Heart left ventricle (tissue), 16 donors: ENCODE measurements at regions not wholly inside any gene's neighbourhood (a gene's known extent, or its start where the extent isn't known, plus 50 kb on each side); places are given as distances from the start of the nearest gene placed in this dataset.

ENCODE experiments used
- ATAC-seq, 4 donors: fragments of 200-7000 bp; cut with Tn5 transposase; one replicate each; pipeline ENCODE4 v1.9.1; 2020 to 2022; ENCODE audit warnings: moderate library complexity in 4 of 4, mild to moderate bottlenecking in 3 of 4, moderate number of reproducible peaks in 1 of 4
- DNase-seq, 5 donors: peaks; one replicate each; pipeline ENCODE4 v3.0.0-alpha.2; 2020
- H3K27ac ChIP-seq, 12 donors: fragments of 200-600 bp; sonication (generic) in 4 of 12; one replicate each; pipeline versions ENCODE4 v1.5.0 to v1.8.0; 2016 to 2022; ENCODE audit warnings: mild to moderate bottlenecking in 2 of 12
- H3K27me3 ChIP-seq, 9 donors: fragments of 200-600 bp; sonication (generic) in 2 of 9; one replicate each; pipeline versions ENCODE4 v1.5.1 to v1.8.0; 2016 to 2022; ENCODE audit warnings: mild to moderate bottlenecking in 3 of 9
- H3K36me3 ChIP-seq, 9 donors: fragments of 200-600 bp; sonication (generic) in 2 of 9; one replicate each; pipeline versions ENCODE4 v1.5.0 to v1.8.0; 2018 to 2022; ENCODE audit warnings: mild to moderate bottlenecking in 2 of 9
- H3K4me1 ChIP-seq, 12 donors: fragments of 200-600 bp; sonication (generic) in 4 of 12; one replicate each; pipeline versions ENCODE4 v1.5.0 to v1.8.0; 2016 to 2022; ENCODE audit warnings: mild to moderate bottlenecking in 3 of 12
- H3K4me3 ChIP-seq, 12 donors: fragments of 200-600 bp; sonication (generic) in 4 of 12; one replicate each; pipeline versions ENCODE4 v1.5.0 to v1.8.0; 2017 to 2022; ENCODE audit warnings: mild to moderate bottlenecking in 9 of 12, moderate library complexity in 4 of 12
- H3K9me3 ChIP-seq, 12 donors: fragments of 200-600 bp; sonication (generic) in 4 of 12; one replicate each; pipeline versions ENCODE4 v1.5.0 to v1.8.0; 2016 to 2022; ENCODE audit warnings: mild to moderate bottlenecking in 1 of 12
- CTCF ChIP-seq, 12 donors: fragments of 200-600 bp; sonication (generic) in 4 of 12; IDR thresholded peaks; one replicate each; pipeline versions ENCODE4 v1.5.0 to v1.8.0; 2018 to 2022; ENCODE audit warnings: antibody characterized with exemption in 12 of 12, mild to moderate bottlenecking in 5 of 12
- POLR2A ChIP-seq, 2 donors: fragments of 450-650 bp; IDR thresholded peaks; one replicate each; pipeline ENCODE4 v1.6.1; 2017; ENCODE audit warnings: antibody characterized with exemption in 2 of 2, mild to moderate bottlenecking in 2 of 2, moderate library complexity in 2 of 2
- WGBS, 4 donors: extraction: QIAGEN DNeasy Blood & Tissue Kit in 2 of 4; methylation state at CpG; one replicate each; pipeline versions ENCODE4 v1.1.5 to v1.1.7; 2013 to 2018; 5-methylcytosine and 5-hydroxymethylcytosine counted together
- intact Hi-C, 10 donors: fragments of 100-400 bp; cut with DNase I; formaldehyde crosslinking; loops; one replicate each; pipeline versions ENCODE4 v1.11.1 to v1.14.2; 2022
- donor health status: ischemic (EF 13 %, LVEDD 7.1; RV severe dilation, severe dysfunction).
- donor health status: healthy with polysubstance abuse.
- donor health status: DM: no; HTN: yes; CAD: no.
- donor health status: DM: no; HTN: no; CAD: no.
- donor health status: ischemic (EF 25% LVEDD 6.9; RV normal size, moderate dysfunction).
- donor health status: ischemic (EF 25% LVEDD 5.7; RV mildly dilated, moderate dysfunction).
- donor health status: healthy.
- donor health status: DM: yes; HTN: yes; CAD: no.
- donor health status: ischemic (EF 35%, LVEDD 5.7; RV mildly dilated, moderate dysfunction).
- donor health status: nonischemic (EF 11% LVEDD 7.7; RV severe dilation, severe dysfunction).
- donor health status: DM: yes; HTN: yes; CAD: no.
- donor health status: PGD.
- donor health status: ischemic (EF 29% LVEDD 5.4; RV normal size, mild dysfunction).
- donor health status: nonischemic (EF 23%, LVEDD 6.1; RV moderate dilation, normal function).

- no peak for TF ChIP-seq POLR2A (IDR thresholded peaks at IDR 0.05)
- no peak for TF ChIP-seq CTCF (IDR thresholded peaks at IDR 0.05)
- H3K27ac ChIP-seq, result peak overlapping the region in 9 of 12 donors; percentile 46 to 96 (median 75)
- intact Hi-C loops, result loop anchor here in 1 of 10 donors (5.0 kb wide), 1 partner anchor 49 kb away; no protein-coding TSS in a partner anchor
- ATAC-seq (peak in 3 of 4 donors; percentile 37 to 55 (median 52)), DNase-seq (peak; percentile 55 to 81 (median 64))
- peaks cover 4 to 74% (median 24%) of the 10 kb centered on the region in 12 donors for H3K4me1 ChIP-seq
- H3K36me3 ChIP-seq, result no peaks in the 10 kb centered on the region
- H3K27me3 ChIP-seq, result no peaks in the 10 kb centered on the region
- WGBS, 4 donors, result 56 to 73% (median 63%) methylated on average over 6 of the region's 6 CpGs
- H3K4me3 ChIP-seq, result no peak overlapping the region
- no peaks in the 10 kb centered on the region for H3K9me3 ChIP-seq
Measured at GRCh38 chr20:50348096-50348495, 157.5 kb downstream of the CEBPB start.

GRCh38 chr20:50350510-50351249, 159.5 kb upstream of the PTPN1 start:
- 82 to 94% (median 92%) methylated on average over 16 of the region's 16 CpGs for WGBS, 4 donors

GRCh38 chr20:50351541-50351940, 158.6 kb upstream of the PTPN1 start:
- TF ChIP-seq POLR2A (IDR thresholded peaks at IDR 0.05) (no peak), CTCF (IDR thresholded peaks at IDR 0.05) (no peak)
- H3K36me3 ChIP-seq, result no peaks in the 10 kb centered on the region

More at GRCh38 chr20:50350510-50351249, 159.5 kb upstream of the PTPN1 start:
- Histone ChIP-seq H3K4me3 (no peak overlapping the region), H3K27ac (peak overlapping the region in 1 of 12 donors; percentile 96), H3K9me3 (no peaks in the 10 kb centered on the region), H3K4me1 (peaks cover 4 to 69% (median 17%) of the 10 kb centered on the region in 12 donors), H3K36me3 (no peaks in the 10 kb centered on the region), H3K27me3 (no peaks in the 10 kb centered on the region)
- DNase-seq, result peak in 1 of 5 donors; percentile 13
- TF ChIP-seq CTCF (IDR thresholded peaks at IDR 0.05) (no peak), POLR2A (IDR thresholded peaks at IDR 0.05) (no peak)
- ATAC-seq, result no peak
- intact Hi-C loops, result no loop called here

DNA sequence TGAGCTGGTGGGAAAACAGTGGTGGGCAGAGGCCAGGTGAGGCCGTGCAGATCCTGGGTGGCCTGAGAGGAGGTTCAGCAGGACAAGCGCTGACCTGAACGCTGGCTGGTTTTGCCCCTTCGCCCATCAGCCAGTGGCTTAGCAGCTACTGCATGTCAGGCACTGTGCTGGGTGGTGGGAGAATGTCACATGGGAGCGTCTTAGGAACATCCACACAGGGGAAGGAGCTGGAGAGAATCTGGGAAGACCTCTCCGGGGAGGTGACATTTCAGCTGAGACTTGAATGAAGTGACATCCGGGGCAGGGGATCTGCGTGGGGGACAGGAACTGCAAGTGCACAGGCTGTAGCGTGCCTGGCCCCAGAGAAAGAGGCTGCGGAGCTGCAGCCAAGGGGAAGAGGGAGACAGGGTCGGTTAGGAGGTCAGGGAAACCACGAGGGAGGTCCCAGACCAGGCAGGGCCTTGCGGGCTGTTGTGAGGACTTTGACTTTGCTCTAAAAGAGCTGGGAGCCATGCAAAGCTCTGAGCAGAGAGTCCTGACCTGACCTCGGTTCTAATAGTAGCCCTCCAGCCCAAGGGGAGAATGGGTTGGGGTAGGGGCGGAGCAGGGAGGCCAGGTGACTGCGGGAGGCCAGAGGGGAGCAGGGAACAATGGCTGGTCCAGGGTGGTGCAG, 156.8 kb upstream of the PTPN1 start:
- TF ChIP-seq CTCF (IDR thresholded peaks at IDR 0.05) (no peak), POLR2A (IDR thresholded peaks at IDR 0.05) (no peak)
- WGBS, 4 donors, result 55 to 74% (median 68%) methylated on average over 16 of the region's 16 CpGs
- ATAC-seq (peak in 2 of 4 donors; percentile 41 to 60), DNase-seq (peak in 3 of 5 donors; percentile 68 to 75 (median 70))
- H3K27ac ChIP-seq, result no peak overlapping the region
- intact Hi-C loops, result no loop called here
- no peaks in the 10 kb centered on the region for H3K27me3 ChIP-seq
- no peaks in the 10 kb centered on the region for H3K36me3 ChIP-seq
- H3K4me1 ChIP-seq, result peaks cover 0 to 46% (median 0%) of the 10 kb centered on the region in 12 donors
- H3K9me3 ChIP-seq, result no peaks in the 10 kb centered on the region
- no peak overlapping the region for H3K4me3 ChIP-seq

More at GRCh38 chr20:50351541-50351940, 158.6 kb upstream of the PTPN1 start:
- Histone ChIP-seq H3K4me1 (peaks cover 0 to 60% (median 9%) of the 10 kb centered on the region in 12 donors), H3K9me3 (no peaks in the 10 kb centered on the region), H3K4me3 (no peak overlapping the region), H3K27me3 (no peaks in the 10 kb centered on the region), H3K27ac (no peak overlapping the region)
- DNase-seq (peak in 1 of 5 donors; percentile 42), ATAC-seq (no peak)
- intact Hi-C loops, result no loop called here
- WGBS, 4 donors, result 94 to 97% (median 97%) methylated on average over 10 to 11 of the region's 11 CpGs
